ENCODE measurements at regions not wholly inside any gene's neighbourhood (a gene's known extent, or its start where the extent isn't known, plus 50 kb on each side); places are given as distances from the start of the nearest gene placed in this dataset.

GRCh38 chr16:50468749-50469078 is 79.5 kb upstream of the NKD1 start:
- FAIRE-seq, result no peak
- H3K79me2 ChIP-seq (ENCODE audit: control insufficient read depth, insufficient read depth, low read length), result no peaks in the 10 kb centered on the region

DNA sequence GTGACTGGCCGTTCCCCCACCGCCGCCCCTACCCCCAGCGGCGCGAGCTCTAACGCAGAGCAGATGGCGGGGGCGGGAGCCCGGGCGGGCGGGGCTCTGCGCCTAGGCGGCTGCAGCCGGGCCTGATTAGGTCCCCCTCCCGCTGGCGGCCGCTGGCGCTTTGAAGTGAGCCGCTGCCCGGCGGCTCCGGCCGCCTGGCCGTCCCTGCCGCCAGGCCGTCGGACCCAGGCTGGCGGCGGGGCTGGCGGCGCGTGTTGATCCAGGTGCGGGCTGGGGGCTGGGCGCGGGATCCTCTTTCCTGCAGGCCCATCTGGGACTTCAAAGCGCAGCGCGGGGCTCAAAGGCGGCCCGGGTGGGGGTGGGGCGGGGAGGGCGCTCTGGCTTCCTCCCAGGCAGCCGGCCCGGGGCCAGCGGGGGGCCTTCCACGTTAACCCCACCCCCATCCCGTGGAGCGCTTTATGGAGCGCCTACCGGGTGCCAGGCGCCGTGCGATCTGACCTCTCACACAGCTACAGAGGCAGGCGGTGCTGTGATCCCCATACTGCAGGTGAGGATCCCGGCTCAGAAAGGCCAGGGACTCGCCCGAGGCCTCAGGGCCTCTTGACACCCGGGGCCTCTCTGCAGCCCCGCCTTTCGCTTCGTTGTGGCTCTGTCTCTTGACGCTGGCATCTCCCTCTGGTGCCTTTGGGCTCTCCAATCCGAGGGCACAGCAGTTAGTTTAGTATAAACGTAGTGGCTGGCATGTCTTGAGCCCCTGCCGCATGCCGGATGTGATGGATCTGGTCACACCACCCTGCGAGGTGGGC is 80.0 kb upstream of the NKD1 start:
- Histone ChIP-seq H3K4me1 (ENCODE audit: control insufficient read depth, extremely low read depth, insufficient read depth, low read length) (no peaks in the 10 kb centered on the region), H4K20me1 (replicated peaks; ENCODE audit: control insufficient read depth, extremely low read depth, insufficient read depth, low read length) (no peaks in the 10 kb centered on the region), H3K9ac (replicated peaks; ENCODE audit: extremely low read depth, insufficient read depth, low read length) (no peak overlapping the region), H2AFZ (ENCODE audit: low read depth, low read length) (no peak overlapping the region), H3K27ac (ENCODE audit: insufficient read depth, low read depth, low read length) (no peak overlapping the region), H3K4me3 (replicated peaks in 1 of 3; ENCODE audit: insufficient read depth in 1 of 3, low read depth in 1 of 3, low read length in 3 of 3) (no peak overlapping the region), H3K9me1 (replicated peaks; ENCODE audit: control insufficient read depth, extremely low read depth, insufficient read depth, low read length) (no peaks in the 10 kb centered on the region), H3K9me3 (replicated peaks; ENCODE audit: control insufficient read depth, insufficient read depth, low read length) (no peaks in the 10 kb centered on the region), H3K4me2 (ENCODE audit: insufficient read depth, low read length) (no peak overlapping the region), H3K79me2 (ENCODE audit: control insufficient read depth, insufficient read depth, low read length) (no peaks in the 10 kb centered on the region), H3K36me3 (ENCODE audit: control insufficient read depth in 2 of 2, extremely low read depth in 1 of 2, insufficient read depth in 2 of 2, low read length in 2 of 2) (no peaks in the 10 kb centered on the region), H3K27me3 (ENCODE audit: control insufficient read depth in 2 of 2, insufficient read depth in 2 of 2, low read length in 2 of 2) (peaks cover 20 to 25% of the 10 kb centered on the region in 2 experiments)
- POLR2A ChIA-PET, result no interaction called here
- dilution Hi-C loops (cut with MboI; ENCODE audit: extremely low pct_ligation_motif_present, low sequenced_read_pairs), result no loop called here
- no TSS peak for BruUV-seq (replicated peaks)
- intact Hi-C loops (cut with micrococcal nuclease), result no loop called here
- CTCF ChIA-PET, result interaction anchor here (1.5 kb wide), 1 partner anchor 197 kb away, joined by 3 read pairs; no protein-coding TSS in a partner anchor
- no peak for DNase-seq (ENCODE audit: low read depth, low spot score)
- TF ChIP-seq JUN (IDR thresholded peaks at IDR 0.05; ENCODE audit: borderline replicate concordance, insufficient read depth, insufficient read length, low read depth) (no peak), EZH2 (IDR thresholded peaks at IDR 0.05; ENCODE audit: borderline replicate concordance, low read depth, low read length, severe bottlenecking) (peak; percentile 28), POLR2AphosphoS5 (IDR thresholded peaks at IDR 0.05; ENCODE audit: insufficient read depth, low read depth, low read length) (no peak)
- FAIRE-seq, result no peak

More at GRCh38 chr16:50468749-50469078, 79.5 kb upstream of the NKD1 start:
- Histone ChIP-seq H3K9me3 (replicated peaks; ENCODE audit: control insufficient read depth, insufficient read depth, low read length) (no peaks in the 10 kb centered on the region), H3K27ac (ENCODE audit: insufficient read depth, low read depth, low read length) (no peak overlapping the region), H3K9me1 (replicated peaks; ENCODE audit: control insufficient read depth, extremely low read depth, insufficient read depth, low read length) (no peaks in the 10 kb centered on the region), H3K27me3 (ENCODE audit: control insufficient read depth in 2 of 2, insufficient read depth in 2 of 2, low read length in 2 of 2) (peaks cover 20 to 25% of the 10 kb centered on the region in 2 experiments), H3K4me1 (ENCODE audit: control insufficient read depth, extremely low read depth, insufficient read depth, low read length) (no peaks in the 10 kb centered on the region), H4K20me1 (replicated peaks; ENCODE audit: control insufficient read depth, extremely low read depth, insufficient read depth, low read length) (no peaks in the 10 kb centered on the region), H3K4me2 (ENCODE audit: insufficient read depth, low read length) (no peak overlapping the region), H3K36me3 (ENCODE audit: control insufficient read depth in 2 of 2, extremely low read depth in 1 of 2, insufficient read depth in 2 of 2, low read length in 2 of 2) (no peaks in the 10 kb centered on the region), H3K4me3 (replicated peaks in 1 of 3; ENCODE audit: insufficient read depth in 1 of 3, low read depth in 1 of 3, low read length in 3 of 3) (no peak overlapping the region), H2AFZ (ENCODE audit: low read depth, low read length) (no peak overlapping the region), H3K9ac (replicated peaks; ENCODE audit: extremely low read depth, insufficient read depth, low read length) (no peak overlapping the region)
- TF ChIP-seq GATA2 (IDR thresholded peaks at IDR 0.05; ENCODE audit: insufficient read depth, insufficient read length, low read depth, low read length) (no peak), POLR2AphosphoS5 (IDR thresholded peaks at IDR 0.05; ENCODE audit: insufficient read depth, low read depth, low read length) (no peak), POLR2A (IDR thresholded peaks at IDR 0.05; ENCODE audit: low read depth, low read length) (no peak)
- BruUV-seq (replicated peaks), result no TSS peak
- CTCF ChIA-PET, result interaction anchor here (1.5 kb wide), 1 partner anchor 196 kb away, joined by 3 read pairs; no protein-coding TSS in a partner anchor
- dilution Hi-C loops (cut with MboI; ENCODE audit: extremely low pct_ligation_motif_present, low sequenced_read_pairs), result no loop called here
- POLR2A ChIA-PET, result no interaction called here
- no peak for DNase-seq (ENCODE audit: low read depth, low spot score)
- intact Hi-C loops (cut with micrococcal nuclease), result no loop called here
